ENCODE measurements at regions not wholly inside any gene's neighbourhood (a gene's known extent, or its start where the extent isn't known, plus 50 kb on each side); places are given as distances from the start of the nearest gene placed in this dataset.
A peak's percentile ranks its signal among the peaks of the same experiment; 100 is the strongest.

DNA sequence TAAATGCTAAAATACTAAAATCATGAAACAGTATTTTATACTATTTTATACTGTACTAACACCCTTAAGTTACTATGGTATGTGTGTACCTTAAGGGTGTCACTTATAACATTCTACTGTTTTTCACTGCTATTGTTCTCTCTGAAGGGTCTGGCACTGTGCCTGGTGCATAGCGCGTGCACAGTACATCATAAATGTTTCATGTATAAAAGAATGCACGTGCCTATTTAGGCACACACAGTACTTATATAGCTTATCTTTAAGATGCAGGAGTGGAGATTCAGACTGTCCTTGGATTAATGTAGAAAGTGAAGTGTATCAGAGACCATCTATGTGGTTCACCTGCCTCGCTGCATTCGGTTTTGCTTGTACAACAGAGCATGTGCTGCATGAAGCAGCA lies 64.0 kb upstream of the SGK1 start:
- Histone ChIP-seq H3K27me3 (replicated peaks in 1 of 4; ENCODE audit: control insufficient read depth in 3 of 4, extremely low read depth in 1 of 4, insufficient read depth in 3 of 4, low read length in 3 of 4) (no peaks in the 10 kb centered on the region), H2BK20ac (ENCODE audit: low read length) (no peak overlapping the region), H3K79me2 (ENCODE audit: control insufficient read depth in 1 of 2, insufficient read depth in 2 of 2, low read length in 2 of 2) (no peaks in the 10 kb centered on the region), H2BK15ac (ENCODE audit: low read length) (no peak overlapping the region), H3K18ac (ENCODE audit: extremely low read depth, low read length) (no peak overlapping the region), H3K9ac (replicated peaks in 1 of 4; ENCODE audit: extremely low read depth in 1 of 4, low read depth in 3 of 4, low read length in 3 of 4) (no peak overlapping the region), H2BK5ac (ENCODE audit: low read depth, low read length) (no peak overlapping the region), H3K4me1 (replicated peaks in 1 of 4; ENCODE audit: control insufficient read depth in 3 of 4, insufficient read depth in 4 of 4, low read length in 3 of 4) (peaks cover 0 to 8% (median 5%) of the 10 kb centered on the region in 4 experiments; a peak in 5 of 7 replicates), H2AFZ (ENCODE audit: low read length) (peak overlapping the region; percentile 73), H3K9me3 (ENCODE audit: insufficient read depth in 2 of 2, low read depth in 1 of 2, low read length in 1 of 2) (no peaks in the 10 kb centered on the region), H2BK120ac (replicated peaks; ENCODE audit: low read depth, low read length) (no peak overlapping the region), H2BK12ac (ENCODE audit: low read depth, low read length) (no peak overlapping the region), H3K14ac (ENCODE audit: insufficient read length) (no peak overlapping the region), H3K23ac (ENCODE audit: insufficient read length) (no peak overlapping the region), H2AK5ac (ENCODE audit: low read depth, low read length) (no peak overlapping the region), H3K23me2 (ENCODE audit: low read depth, low read length) (no peaks in the 10 kb centered on the region; the same call in 1 of the 2 replicates), H3K56ac (replicated peaks; ENCODE audit: insufficient read length, low read depth, low read length) (no peak overlapping the region), H4K20me1 (replicated peaks in 1 of 2; ENCODE audit: control insufficient read depth in 1 of 2, insufficient read depth in 2 of 2, low read length in 2 of 2) (no peaks in the 10 kb centered on the region), H3K4me3 (ENCODE audit: extremely low read depth in 1 of 4, insufficient read depth in 2 of 4, low read depth in 3 of 4, low read length in 4 of 4) (no peak overlapping the region), H4K5ac (ENCODE audit: insufficient read length, low read depth, low read length) (no peak overlapping the region), H3K4me2 (ENCODE audit: insufficient read depth in 1 of 2, low read depth in 2 of 2, low read length in 2 of 2) (no peak overlapping the region), H4K8ac (ENCODE audit: extremely low read depth, insufficient read depth, low read length) (no peak overlapping the region), H3K36me3 (ENCODE audit: control insufficient read depth in 2 of 4, insufficient read depth in 4 of 4, low read length in 3 of 4) (no peaks in the 10 kb centered on the region), H4K91ac (replicated peaks; ENCODE audit: insufficient read length, low read length) (no peak overlapping the region), H3K27ac (ENCODE audit: low read depth, low read length) (no peak overlapping the region), H3K79me1 (ENCODE audit: low read depth, low read length) (no peaks in the 10 kb centered on the region), H3K4ac (replicated peaks; ENCODE audit: insufficient read length, low read depth, low read length) (no peak overlapping the region)
- no peak for FAIRE-seq
- no peak for DNase-seq (ENCODE audit: low read depth in 1 of 2, low spot score in 2 of 2)
- WGBS, 2 experiments (ENCODE audit: extremely low coverage in 1 of 2, insufficient coverage in 1 of 2, insufficient read length in 1 of 2, insufficient replicate concordance in 2 of 2, low coverage in 1 of 2, low lambda C conversion rate in 2 of 2, missing lambda C conversion rate in 1 of 2): 98% methylated on average over 5 of the region's 5 CpGs; no CpG with 5 or more reads in 1 of the 2 experiments
- TF ChIP-seq HDAC2 (IDR thresholded peaks at IDR 0.05; ENCODE audit: borderline replicate concordance in 1 of 2, low read depth in 2 of 2, low read length in 2 of 2) (no peak), RXRA (IDR thresholded peaks at IDR 0.05; ENCODE audit: insufficient read depth, low read depth, low read length) (no peak), SIN3A (conservative IDR thresholded peaks at IDR 0.05 in 1 of 2, IDR thresholded peaks at IDR 0.05 in 1 of 2; ENCODE audit: low read depth in 1 of 2, low read length in 2 of 2) (no peak), BRCA1 (IDR thresholded peaks at IDR 0.05; ENCODE audit: low read depth, low read length) (no peak), GABPA (IDR thresholded peaks at IDR 0.05; ENCODE audit: borderline replicate concordance, insufficient read depth, low read length) (no peak), CBX8 (IDR thresholded peaks at IDR 0.05; ENCODE audit: borderline replicate concordance, low read depth, low read length) (no peak), EP300 (IDR thresholded peaks at IDR 0.05; ENCODE audit: borderline replicate concordance in 1 of 2, low read depth in 2 of 2, low read length in 2 of 2) (no peak), POLR2A (IDR thresholded peaks at IDR 0.05; ENCODE audit: control extremely low read depth in 1 of 2, low read depth in 2 of 2, low read length in 2 of 2) (no peak), SAP30 (IDR thresholded peaks at IDR 0.05; ENCODE audit: insufficient read depth, insufficient replicate concordance, low read length) (no peak), ASH2L (IDR thresholded peaks at IDR 0.05; ENCODE audit: low read length) (no peak), FOSL1 (IDR thresholded peaks at IDR 0.05; ENCODE audit: insufficient read depth, low read depth, low read length) (no peak), YY1 (IDR thresholded peaks at IDR 0.05; ENCODE audit: low read depth, low read length) (no peak)
- ChIA-PET CTCF (ENCODE audit: partially characterized antibody) (interaction anchor here (0.6 to 1.2 kb wide), 2 partner anchors 201 to 270 kb away, joined by 3 to 6 read pairs; no protein-coding TSS in a partner anchor), POLR2A (ENCODE audit: partially characterized antibody) (no interaction called here)
